SHP77 treated with DMSO at 0.1 percent for 48 hours (cell line): ENCODE measurements at regions not wholly inside any gene's neighbourhood (a gene's known extent, or its start where the extent isn't known, plus 50 kb on each side); places are given as distances from the start of the nearest gene placed in this dataset.
A peak's percentile ranks its signal among the peaks of the same experiment; 100 is the strongest.
"Not testable (repeated sequence)": the region's sequence is repeated elsewhere in the genome, so short reads cannot be mapped to it uniquely, and the experiment has no call there.

Experiments
- DNase-seq: peaks from one replicate; lab custom pipeline; 2025; lab: John Stamatoyannopoulos, UW

GRCh38 chr4:66157594-66157993 is 487.3 kb upstream of the EPHA5 start:
- DNase-seq: no peak

- DNase-seq: no peak
Observed at GRCh38 chr4:66130042-66130441, 459.8 kb upstream of the EPHA5 start.

- no peak for DNase-seq
Observed at GRCh38 chr4:66123831-66124413, 453.6 kb upstream of the EPHA5 start.

- DNase-seq: no peak
Observed at GRCh38 chr4:66123190-66123589, 452.9 kb upstream of the EPHA5 start.

- not testable (repeated sequence) for DNase-seq
Observed at GRCh38 chr4:66115231-66115630, 444.9 kb upstream of the EPHA5 start.

GRCh38 chr4:66108898-66109297 is 438.6 kb upstream of the EPHA5 start:
- DNase-seq: no peak

- peak; percentile 2 for DNase-seq
Observed at GRCh38 chr4:66097218-66097617, 426.9 kb upstream of the EPHA5 start.

- no peak for DNase-seq
Observed at GRCh38 chr4:66095065-66095464, 424.8 kb upstream of the EPHA5 start.

- no peak for DNase-seq
Observed at GRCh38 chr4:66094070-66094469, 423.8 kb upstream of the EPHA5 start.

- no peak for DNase-seq
Observed at GRCh38 chr4:66091786-66092185, 421.5 kb upstream of the EPHA5 start.

- DNase-seq: no peak
Observed at GRCh38 chr4:66073961-66074360, 403.7 kb upstream of the EPHA5 start.

- DNase-seq: no peak
Observed at GRCh38 chr4:66071911-66072310, 401.6 kb upstream of the EPHA5 start.

- no peak for DNase-seq
Observed at GRCh38 chr4:66062921-66063320, 392.6 kb upstream of the EPHA5 start.

GRCh38 chr4:66062044-66062443 is 391.8 kb upstream of the EPHA5 start:
- no peak for DNase-seq

GRCh38 chr4:66059556-66059955 is 389.3 kb upstream of the EPHA5 start:
- DNase-seq: no peak

- DNase-seq: no peak
Observed at GRCh38 chr4:66059136-66059535, 388.8 kb upstream of the EPHA5 start.

- DNase-seq: no peak
Observed at GRCh38 chr4:66055999-66056398, 385.7 kb upstream of the EPHA5 start.

- no peak for DNase-seq
Observed at GRCh38 chr4:66052426-66052825, 382.1 kb upstream of the EPHA5 start.

- DNase-seq: no peak
Observed at GRCh38 chr4:66048861-66049260, 378.6 kb upstream of the EPHA5 start.

- no peak for DNase-seq
Observed at GRCh38 chr4:66045913-66046312, 375.6 kb upstream of the EPHA5 start.

GRCh38 chr4:66035701-66036100 is 365.4 kb upstream of the EPHA5 start:
- DNase-seq: no peak

GRCh38 chr4:66034671-66035070 is 364.4 kb upstream of the EPHA5 start:
- DNase-seq: no peak

GRCh38 chr4:66034262-66034661 is 364.0 kb upstream of the EPHA5 start:
- no peak for DNase-seq

- DNase-seq: no peak
Observed at GRCh38 chr4:66032571-66032970, 362.3 kb upstream of the EPHA5 start.

- no peak for DNase-seq
Observed at GRCh38 chr4:66028668-66029067, 358.4 kb upstream of the EPHA5 start.
